SK-N-SH (cell line): ENCODE measurements at regions not wholly inside any gene's neighbourhood (a gene's known extent, or its start where the extent isn't known, plus 50 kb on each side); places are given as distances from the start of the nearest gene placed in this dataset.

ENCODE experiments used
- CTCF ChIA-PET: fragments of 300-600, 350-600 bp; formaldehyde crosslinking; extraction: SDS; loops from one replicate; lab custom pipeline; 2021; lab: Yijun Ruan, JAX
- POLR2A ChIA-PET: fragments of 350-600 bp; sonication (Branson Sonifier 250); formaldehyde crosslinking; extraction: SDS; loops from one replicate; lab custom pipeline; 2020; ENCODE audit warnings: antibody characterized with exemption, inconsistent platforms; lab: Yijun Ruan, JAX
- DNase-seq: peaks from one replicate; pipeline ENCODE4 v3.0.0; 2012
- H2AFZ ChIP-seq: fragments of 200-600 bp; sonication (generic); 2 replicates; pipeline ENCODE4 v1.8.1; 2016; ENCODE audit warnings: antibody characterized with exemption, mild to moderate bottlenecking, low read depth
- H3F3A ChIP-seq: fragments of 200-600 bp; sonication (generic); replicated peaks from 2 replicates; pipeline ENCODE3; 2016; ENCODE audit warnings: antibody characterized with exemption, mild to moderate bottlenecking; ENCODE audit not compliant: insufficient read depth
- H3K27ac ChIP-seq, 2 experiments: fragments of 200-500 bp in 1 of 2; fragments of 200-600 bp in 1 of 2; sonication (Bioruptor generic) in 1 of 2; sonication (generic), shearing (Covaris generic) in 1 of 2; 2 replicates each; pipeline versions ENCODE4 v1.5.1 to v1.6.1; 2014 to 2016; ENCODE audit warnings: low read depth in 2 of 2, inconsistent platforms in 1 of 2, low read length in 1 of 2, mild to moderate bottlenecking in 1 of 2, mixed read lengths in 1 of 2
- H3K27me3 ChIP-seq: fragments of 200-600 bp; sonication (generic), shearing (Covaris generic); 2 replicates; pipeline ENCODE4 v1.6.1; 2016; ENCODE audit warnings: mixed run types; ENCODE audit not compliant: insufficient read depth
- H3K36me3 ChIP-seq, 2 experiments: fragments of 200-500 bp in 1 of 2; fragments of 200-600 bp in 1 of 2; sonication (Bioruptor generic) in 1 of 2; sonication (generic) in 1 of 2; replicated peaks in 1 of 2; 2 replicates each; pipeline versions ENCODE3 to v1.5.1; 2014 to 2016; ENCODE audit warnings: low read length in 1 of 2, mild to moderate bottlenecking in 1 of 2; ENCODE audit not compliant: insufficient read depth in 2 of 2, control insufficient read depth in 1 of 2
- H3K4me1 ChIP-seq, 2 experiments: fragments of 200-500 bp in 1 of 2; fragments of 200-600 bp in 1 of 2; sonication (Bioruptor generic) in 1 of 2; sonication (generic), shearing (Covaris generic) in 1 of 2; 2 replicates each; pipeline versions ENCODE4 v1.5.1 to v1.6.1; 2014 to 2016; ENCODE audit warnings: low read depth in 1 of 2, low read length in 1 of 2, mixed run types in 1 of 2; ENCODE audit not compliant: insufficient read depth in 2 of 2, control insufficient read depth in 1 of 2
- H3K4me2 ChIP-seq: fragments of 200-600 bp; sonication (generic), shearing (Covaris generic); 2 replicates; pipeline ENCODE4 v1.6.1; 2017; ENCODE audit warnings: mixed run types
- H3K4me3 ChIP-seq, 2 experiments: fragments of 200-500 bp in 1 of 2; fragments of 200-600 bp in 1 of 2; sonication (Bioruptor generic) in 1 of 2; sonication (generic), shearing (Covaris generic) in 1 of 2; 2 replicates each; pipeline versions ENCODE4 v1.5.1 to v1.8.1; 2014 to 2016; ENCODE audit warnings: low read depth in 2 of 2, inconsistent platforms in 1 of 2, low read length in 1 of 2, mild to moderate bottlenecking in 1 of 2, mixed read lengths in 1 of 2, moderate library complexity in 1 of 2
- H3K79me2 ChIP-seq: fragments of 200-600 bp; sonication (generic); 2 replicates; pipeline ENCODE4 v1.8.1; 2017; ENCODE audit warnings: mild to moderate bottlenecking; ENCODE audit not compliant: insufficient read depth
- H3K9ac ChIP-seq: fragments of 200-600 bp; sonication (generic); 2 replicates; pipeline ENCODE4 v1.6.1; 2017; ENCODE audit warnings: mixed run types
- H3K9me2 ChIP-seq: fragments of 200-600 bp; sonication (generic); 2 replicates; pipeline ENCODE4 v1.6.1; 2017; ENCODE audit warnings: mixed run types
- H3K9me3 ChIP-seq: fragments of 200-600 bp; sonication (generic); 2 replicates; pipeline ENCODE4 v1.6.1; 2017; ENCODE audit warnings: mixed run types, mild to moderate bottlenecking, moderate library complexity
- H4K20me1 ChIP-seq: fragments of 200-600 bp; sonication (generic); 2 replicates; pipeline ENCODE4 v1.6.1; 2017; ENCODE audit warnings: mild to moderate bottlenecking, mixed run types; ENCODE audit not compliant: insufficient read depth
- CHD2 ChIP-seq: fragments of 150-350 bp; IDR thresholded peaks from 2 replicates; pipeline ENCODE4 v1.6.1; 2018; ENCODE audit warnings: low read length; ENCODE audit not compliant: partially characterized antibody
- EP300 ChIP-seq, 2 experiments: IDR thresholded peaks; 2 replicates each; pipeline versions ENCODE4 v1.4.0 to v1.6.1; 2012; ENCODE audit warnings: borderline replicate concordance in 1 of 2, low read depth in 1 of 2, low read length in 1 of 2
- FOXJ3 ChIP-seq: sonication (generic); formaldehyde crosslinking; IDR thresholded peaks from 2 replicates; pipeline ENCODE4 v1.5.1; 2020; ENCODE audit warnings: mild to moderate bottlenecking, missing genetic modification reagents
- FOXM1 ChIP-seq: IDR thresholded peaks from 2 replicates; pipeline ENCODE4 v1.4.0; 2012; ENCODE audit warnings: low read depth, mild to moderate bottlenecking
- RCOR1 ChIP-seq: fragments of 150-350 bp; IDR thresholded peaks from 2 replicates; pipeline ENCODE4 v1.6.1; 2017; ENCODE audit warnings: antibody characterized with exemption, low read length
- TCF12 ChIP-seq: IDR thresholded peaks from 2 replicates; pipeline ENCODE4 v1.4.0; 2012
- WGBS: methylation state at CpG from one replicate; pipeline ENCODE4 v1.1.6; 2017; ENCODE audit warnings: low lambda C conversion rate; 5-methylcytosine and 5-hydroxymethylcytosine counted together
- TF ChIP-seq, protein P1 (sequence below): fragments of 200-600 bp; sonication (generic); IDR thresholded peaks from 2 replicates; pipeline ENCODE4 v1.6.1; 2017; ENCODE audit warnings: antibody characterized with exemption, mild to moderate bottlenecking, moderate library complexity
- TF ChIP-seq, protein P2 (sequence below): IDR thresholded peaks from 2 replicates; pipeline ENCODE4 v1.4.0; 2012; ENCODE audit warnings: low read depth
- TF ChIP-seq, protein P3 (sequence below): IDR thresholded peaks from 2 replicates; pipeline ENCODE4 v1.4.0; 2012; ENCODE audit warnings: low read depth, borderline replicate concordance
- TF ChIP-seq, protein P4 (sequence below): fragments of 150-350 bp; IDR thresholded peaks from 2 replicates; pipeline ENCODE4 v1.6.1; 2016; ENCODE audit warnings: mild to moderate bottlenecking, low read depth, low read length
- TF ChIP-seq, protein P5 (sequence below): IDR thresholded peaks from 2 replicates; pipeline ENCODE4 v1.6.1; 2012; ENCODE audit warnings: mild to moderate bottlenecking, low read depth, low read length, moderate library complexity
- TF ChIP-seq, protein P6 (sequence below): fragments of 150-350 bp; IDR thresholded peaks from 2 replicates; pipeline ENCODE4 v1.6.1; 2017; ENCODE audit warnings: antibody characterized with exemption, low read length, low read depth, borderline replicate concordance

DNA sequence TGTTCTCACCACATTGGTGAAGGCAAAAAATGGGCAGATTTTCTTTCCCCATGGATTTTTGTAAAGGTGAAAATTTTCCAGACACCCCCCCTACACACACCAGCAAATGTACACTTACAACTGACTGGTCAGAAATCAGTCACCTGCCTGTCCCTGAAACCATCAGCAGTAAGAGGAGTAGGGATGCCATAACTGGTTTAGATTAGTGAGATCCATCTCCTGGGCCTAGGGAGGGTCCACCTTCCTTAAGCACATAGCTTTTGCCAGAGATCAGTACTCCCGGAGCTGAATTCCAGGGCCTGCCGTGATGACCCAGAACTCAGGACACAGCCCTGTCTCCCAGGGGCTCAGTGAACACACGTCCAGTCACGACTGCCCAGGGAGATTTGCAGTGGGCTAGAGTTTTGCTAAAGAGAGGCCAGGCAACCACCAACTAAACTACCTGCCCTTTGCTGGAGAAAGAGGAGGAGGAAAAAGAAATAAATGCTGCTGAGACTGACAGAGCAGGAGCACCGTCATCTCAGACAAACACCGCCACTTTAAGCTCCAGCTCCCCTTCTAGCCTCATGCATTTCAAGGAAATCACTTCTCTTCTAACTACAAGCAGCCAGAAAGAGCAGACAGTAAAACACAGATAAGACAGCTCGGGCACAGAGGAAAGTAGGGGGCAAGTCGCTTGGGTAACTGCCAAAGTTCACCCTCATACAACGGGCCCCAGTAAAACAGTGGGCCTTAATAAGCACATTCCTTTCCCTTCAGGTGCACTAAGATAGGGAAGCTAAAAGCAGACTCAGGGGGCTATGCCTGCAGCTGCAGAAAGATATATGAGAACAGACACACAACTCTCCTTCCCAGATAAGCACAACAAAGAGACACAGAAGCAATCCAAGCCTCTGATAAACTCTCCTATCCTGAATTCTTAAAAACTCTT is 82.6 kb upstream of the SPTLC3 start:
- CTCF ChIA-PET = interaction anchor here (0.6 to 5.4 kb wide), 17 partner anchors 10 to 620 kb away, joined by 3 to 47 read pairs (median 6); no protein-coding TSS in a partner anchor
- Histone ChIP-seq H3F3A (no peaks in the 10 kb centered on the region), H3K9ac (no peak overlapping the region), H3K9me2 (0 out of 2 replicates have a peak, but pooled peaks cover 4% of the 10 kb centered on the region), H3K79me2 (no peaks in the 10 kb centered on the region), H3K4me2 (no peak overlapping the region), H3K27me3 (no peaks in the 10 kb centered on the region), H2AFZ (no peak overlapping the region), H3K9me3 (no peaks in the 10 kb centered on the region), H3K27ac (no peak overlapping the region), H3K4me1 (peaks cover 0 to 10% of the 10 kb centered on the region in 2 experiments; a peak in 2 of 4 replicates), H3K4me3 (no peak overlapping the region), H4K20me1 (no peaks in the 10 kb centered on the region), H3K36me3 (no peaks in the 10 kb centered on the region)
- WGBS = 39% methylated on average over 8 of the region's 9 CpGs
- no peak for TF ChIP-seq FOXJ3 (CRISPR knock-in tag)
- TF ChIP-seq CHD2 = no peak
- TF ChIP-seq, protein P1, sequence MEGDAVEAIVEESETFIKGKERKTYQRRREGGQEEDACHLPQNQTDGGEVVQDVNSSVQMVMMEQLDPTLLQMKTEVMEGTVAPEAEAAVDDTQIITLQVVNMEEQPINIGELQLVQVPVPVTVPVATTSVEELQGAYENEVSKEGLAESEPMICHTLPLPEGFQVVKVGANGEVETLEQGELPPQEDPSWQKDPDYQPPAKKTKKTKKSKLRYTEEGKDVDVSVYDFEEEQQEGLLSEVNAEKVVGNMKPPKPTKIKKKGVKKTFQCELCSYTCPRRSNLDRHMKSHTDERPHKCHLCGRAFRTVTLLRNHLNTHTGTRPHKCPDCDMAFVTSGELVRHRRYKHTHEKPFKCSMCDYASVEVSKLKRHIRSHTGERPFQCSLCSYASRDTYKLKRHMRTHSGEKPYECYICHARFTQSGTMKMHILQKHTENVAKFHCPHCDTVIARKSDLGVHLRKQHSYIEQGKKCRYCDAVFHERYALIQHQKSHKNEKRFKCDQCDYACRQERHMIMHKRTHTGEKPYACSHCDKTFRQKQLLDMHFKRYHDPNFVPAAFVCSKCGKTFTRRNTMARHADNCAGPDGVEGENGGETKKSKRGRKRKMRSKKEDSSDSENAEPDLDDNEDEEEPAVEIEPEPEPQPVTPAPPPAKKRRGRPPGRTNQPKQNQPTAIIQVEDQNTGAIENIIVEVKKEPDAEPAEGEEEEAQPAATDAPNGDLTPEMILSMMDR = no peak
- TF ChIP-seq, protein P2, sequence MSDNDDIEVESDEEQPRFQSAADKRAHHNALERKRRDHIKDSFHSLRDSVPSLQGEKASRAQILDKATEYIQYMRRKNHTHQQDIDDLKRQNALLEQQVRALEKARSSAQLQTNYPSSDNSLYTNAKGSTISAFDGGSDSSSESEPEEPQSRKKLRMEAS = no peak
- TF ChIP-seq, protein P3, sequence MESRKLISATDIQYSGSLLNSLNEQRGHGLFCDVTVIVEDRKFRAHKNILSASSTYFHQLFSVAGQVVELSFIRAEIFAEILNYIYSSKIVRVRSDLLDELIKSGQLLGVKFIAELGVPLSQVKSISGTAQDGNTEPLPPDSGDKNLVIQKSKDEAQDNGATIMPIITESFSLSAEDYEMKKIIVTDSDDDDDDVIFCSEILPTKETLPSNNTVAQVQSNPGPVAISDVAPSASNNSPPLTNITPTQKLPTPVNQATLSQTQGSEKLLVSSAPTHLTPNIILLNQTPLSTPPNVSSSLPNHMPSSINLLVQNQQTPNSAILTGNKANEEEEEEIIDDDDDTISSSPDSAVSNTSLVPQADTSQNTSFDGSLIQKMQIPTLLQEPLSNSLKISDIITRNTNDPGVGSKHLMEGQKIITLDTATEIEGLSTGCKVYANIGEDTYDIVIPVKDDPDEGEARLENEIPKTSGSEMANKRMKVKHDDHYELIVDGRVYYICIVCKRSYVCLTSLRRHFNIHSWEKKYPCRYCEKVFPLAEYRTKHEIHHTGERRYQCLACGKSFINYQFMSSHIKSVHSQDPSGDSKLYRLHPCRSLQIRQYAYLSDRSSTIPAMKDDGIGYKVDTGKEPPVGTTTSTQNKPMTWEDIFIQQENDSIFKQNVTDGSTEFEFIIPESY = no peak
- TF ChIP-seq TCF12 = no peak
- TF ChIP-seq, protein P4, sequence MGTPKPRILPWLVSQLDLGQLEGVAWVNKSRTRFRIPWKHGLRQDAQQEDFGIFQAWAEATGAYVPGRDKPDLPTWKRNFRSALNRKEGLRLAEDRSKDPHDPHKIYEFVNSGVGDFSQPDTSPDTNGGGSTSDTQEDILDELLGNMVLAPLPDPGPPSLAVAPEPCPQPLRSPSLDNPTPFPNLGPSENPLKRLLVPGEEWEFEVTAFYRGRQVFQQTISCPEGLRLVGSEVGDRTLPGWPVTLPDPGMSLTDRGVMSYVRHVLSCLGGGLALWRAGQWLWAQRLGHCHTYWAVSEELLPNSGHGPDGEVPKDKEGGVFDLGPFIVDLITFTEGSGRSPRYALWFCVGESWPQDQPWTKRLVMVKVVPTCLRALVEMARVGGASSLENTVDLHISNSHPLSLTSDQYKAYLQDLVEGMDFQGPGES = no peak
- TF ChIP-seq RCOR1 = no peak
- DNase-seq = no peak
- POLR2A ChIA-PET = no interaction called here

DNA sequence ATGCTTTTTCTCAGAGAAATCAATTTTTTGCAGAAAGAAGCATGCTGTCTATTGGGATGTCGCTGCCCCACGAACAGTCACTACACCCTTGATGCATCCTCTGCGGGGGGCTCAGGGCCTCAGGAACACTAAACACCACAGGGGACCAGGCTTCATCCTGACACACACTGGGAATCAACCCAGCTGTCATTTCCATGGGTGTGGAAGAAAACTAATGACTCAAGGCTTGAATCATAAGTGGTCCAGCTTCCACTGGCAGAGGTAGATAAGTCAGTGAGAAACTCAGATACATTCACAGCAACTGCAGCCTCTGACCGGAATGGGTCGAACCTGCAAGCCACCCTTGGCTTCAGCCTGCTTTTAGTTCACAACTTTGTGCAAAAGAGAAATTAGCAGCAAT is 81.3 kb upstream of the SPTLC3 start:
- Histone ChIP-seq H3F3A (no peaks in the 10 kb centered on the region), H3K9me3 (no peaks in the 10 kb centered on the region), H3K4me3 (no peak overlapping the region), H2AFZ (no peak overlapping the region), H3K79me2 (no peaks in the 10 kb centered on the region), H3K36me3 (no peaks in the 10 kb centered on the region), H3K9ac (no peak overlapping the region), H3K4me2 (no peak overlapping the region), H3K9me2 (0 out of 2 replicates have a peak, but pooled peaks cover 4% of the 10 kb centered on the region), H3K4me1 (peaks cover 0 to 10% of the 10 kb centered on the region in 2 experiments; a peak in 2 of 4 replicates)
- DNase-seq = no peak
- 26% methylated on average over 3 of the region's 5 CpGs for WGBS
- ChIA-PET POLR2A (no interaction called here), CTCF (interaction anchor here (1.0 to 5.4 kb wide), 4 partner anchors 12 to 191 kb away, joined by 3 to 32 read pairs (median 3); no protein-coding TSS in a partner anchor)
- no peak for TF ChIP-seq RCOR1
- TF ChIP-seq, protein P2 = no peak
- TF ChIP-seq FOXM1 = no peak
- no peak for TF ChIP-seq CHD2
- no peak for TF ChIP-seq EP300 (IDR thresholded peaks at IDR 0.05; ENCODE audit: borderline replicate concordance in 1 of 2, low read depth in 1 of 2, low read length in 1 of 2)
- TF ChIP-seq, protein P5, sequence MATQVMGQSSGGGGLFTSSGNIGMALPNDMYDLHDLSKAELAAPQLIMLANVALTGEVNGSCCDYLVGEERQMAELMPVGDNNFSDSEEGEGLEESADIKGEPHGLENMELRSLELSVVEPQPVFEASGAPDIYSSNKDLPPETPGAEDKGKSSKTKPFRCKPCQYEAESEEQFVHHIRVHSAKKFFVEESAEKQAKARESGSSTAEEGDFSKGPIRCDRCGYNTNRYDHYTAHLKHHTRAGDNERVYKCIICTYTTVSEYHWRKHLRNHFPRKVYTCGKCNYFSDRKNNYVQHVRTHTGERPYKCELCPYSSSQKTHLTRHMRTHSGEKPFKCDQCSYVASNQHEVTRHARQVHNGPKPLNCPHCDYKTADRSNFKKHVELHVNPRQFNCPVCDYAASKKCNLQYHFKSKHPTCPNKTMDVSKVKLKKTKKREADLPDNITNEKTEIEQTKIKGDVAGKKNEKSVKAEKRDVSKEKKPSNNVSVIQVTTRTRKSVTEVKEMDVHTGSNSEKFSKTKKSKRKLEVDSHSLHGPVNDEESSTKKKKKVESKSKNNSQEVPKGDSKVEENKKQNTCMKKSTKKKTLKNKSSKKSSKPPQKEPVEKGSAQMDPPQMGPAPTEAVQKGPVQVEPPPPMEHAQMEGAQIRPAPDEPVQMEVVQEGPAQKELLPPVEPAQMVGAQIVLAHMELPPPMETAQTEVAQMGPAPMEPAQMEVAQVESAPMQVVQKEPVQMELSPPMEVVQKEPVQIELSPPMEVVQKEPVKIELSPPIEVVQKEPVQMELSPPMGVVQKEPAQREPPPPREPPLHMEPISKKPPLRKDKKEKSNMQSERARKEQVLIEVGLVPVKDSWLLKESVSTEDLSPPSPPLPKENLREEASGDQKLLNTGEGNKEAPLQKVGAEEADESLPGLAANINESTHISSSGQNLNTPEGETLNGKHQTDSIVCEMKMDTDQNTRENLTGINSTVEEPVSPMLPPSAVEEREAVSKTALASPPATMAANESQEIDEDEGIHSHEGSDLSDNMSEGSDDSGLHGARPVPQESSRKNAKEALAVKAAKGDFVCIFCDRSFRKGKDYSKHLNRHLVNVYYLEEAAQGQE = no peak
- TF ChIP-seq, protein P6, sequence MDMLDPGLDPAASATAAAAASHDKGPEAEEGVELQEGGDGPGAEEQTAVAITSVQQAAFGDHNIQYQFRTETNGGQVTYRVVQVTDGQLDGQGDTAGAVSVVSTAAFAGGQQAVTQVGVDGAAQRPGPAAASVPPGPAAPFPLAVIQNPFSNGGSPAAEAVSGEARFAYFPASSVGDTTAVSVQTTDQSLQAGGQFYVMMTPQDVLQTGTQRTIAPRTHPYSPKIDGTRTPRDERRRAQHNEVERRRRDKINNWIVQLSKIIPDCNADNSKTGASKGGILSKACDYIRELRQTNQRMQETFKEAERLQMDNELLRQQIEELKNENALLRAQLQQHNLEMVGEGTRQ = no peak
- TF ChIP-seq, all 33 proteins: peak for 0
- H3K27me3 ChIP-seq = no peaks in the 10 kb centered on the region
- H3K27ac ChIP-seq = no peak overlapping the region
- H4K20me1 ChIP-seq = no peaks in the 10 kb centered on the region
